Uterus (tissue), 3 donors: ENCODE measurements at regions not wholly inside any gene's neighbourhood (a gene's known extent, or its start where the extent isn't known, plus 50 kb on each side); places are given as distances from the start of the nearest gene placed in this dataset.

Experiments used
- DNase-seq, 2 donors: peaks; one replicate each; pipeline ENCODE4 v3.0.0-alpha.2; 2019 to 2020
- H3K27ac ChIP-seq, 2 donors: fragments of 200-600 bp; sonication (generic); 1 replicate in 1 of 2; 2 replicates in 1 of 2; pipeline ENCODE4 v1.5.1; 2016 to 2018
- H3K27me3 ChIP-seq, 2 donors: fragments of 200-600 bp; sonication (generic); one replicate each; pipeline ENCODE4 v1.5.1; 2018 to 2019; ENCODE audit warnings: control low read depth in 1 of 2
- H3K36me3 ChIP-seq, 2 donors: fragments of 200-600 bp; sonication (generic); one replicate each; pipeline ENCODE4 v1.5.1; 2019; ENCODE audit warnings: control low read depth in 1 of 2
- H3K4me1 ChIP-seq, 2 donors: fragments of 200-600 bp; sonication (generic); one replicate each; pipeline ENCODE4 v1.5.1; 2018 to 2019; ENCODE audit warnings: control low read depth in 1 of 2
- H3K4me3 ChIP-seq, 2 donors: fragments of 200-600 bp; sonication (generic); 1 replicate in 1 of 2; 2 replicates in 1 of 2; pipeline ENCODE4 v1.5.1; 2018 to 2019; ENCODE audit warnings: mild to moderate bottlenecking in 1 of 2
- H3K9me3 ChIP-seq, 2 donors: fragments of 200-600 bp; sonication (generic); one replicate each; pipeline ENCODE4 v1.5.1; 2019; ENCODE audit warnings: control low read depth in 1 of 2
- CTCF ChIP-seq, 4 experiments: fragments of 200-600 bp in 2 of 4; fragments of 450-650 bp in 2 of 4; sonication (generic) in 2 of 4; IDR thresholded peaks; one replicate each; pipeline ENCODE4 v1.5.1; 2016 to 2019; ENCODE audit warnings: antibody characterized with exemption in 4 of 4, mild to moderate bottlenecking in 2 of 4, moderate library complexity in 1 of 4
- POLR2A ChIP-seq, 2 donors: fragments of 450-650 bp; IDR thresholded peaks; one replicate each; pipeline ENCODE4 v1.6.1; 2016; ENCODE audit warnings: antibody characterized with exemption in 2 of 2, mild to moderate bottlenecking in 1 of 2, moderate library complexity in 1 of 2
- intact Hi-C: fragments of 100-400 bp; cut with DNase I; formaldehyde crosslinking; loops from one replicate; pipeline ENCODE4 v1.15.1; 2023; ENCODE audit warnings: low total_unique reads
- donor health status: DM: yes; HTN: yes; CAD: no.

- TF ChIP-seq POLR2A (IDR thresholded peaks at IDR 0.05) (no peak), CTCF (IDR thresholded peaks at IDR 0.05) (no peak)
- H3K4me1 ChIP-seq = no peaks in the 10 kb centered on the region
- no peak overlapping the region for H3K4me3 ChIP-seq
- intact Hi-C loops = no loop called here
- H3K27me3 ChIP-seq = no peaks in the 10 kb centered on the region
- no peaks in the 10 kb centered on the region for H3K9me3 ChIP-seq
- no peak overlapping the region for H3K27ac ChIP-seq
- no peaks in the 10 kb centered on the region for H3K36me3 ChIP-seq
- DNase-seq = no peak
Measured at GRCh38 chr12:114990381-114990780, 306.4 kb upstream of the TBX3 start.

- no peak for DNase-seq
- H3K27me3 ChIP-seq = no peaks in the 10 kb centered on the region
- no peaks in the 10 kb centered on the region for H3K9me3 ChIP-seq
- intact Hi-C loops = no loop called here
- H3K27ac ChIP-seq = no peak overlapping the region
- TF ChIP-seq CTCF (IDR thresholded peaks at IDR 0.05) = no peak
- no peak for TF ChIP-seq POLR2A (IDR thresholded peaks at IDR 0.05)
- H3K4me3 ChIP-seq = no peak overlapping the region
- no peaks in the 10 kb centered on the region for H3K36me3 ChIP-seq
- H3K4me1 ChIP-seq = no peaks in the 10 kb centered on the region
Measured at GRCh38 chr12:114986849-114987248, 302.9 kb upstream of the TBX3 start.

GRCh38 chr12:114986178-114986714 is 302.3 kb upstream of the TBX3 start:
- TF ChIP-seq CTCF (IDR thresholded peaks at IDR 0.05) = no peak
- TF ChIP-seq POLR2A (IDR thresholded peaks at IDR 0.05) = no peak
- DNase-seq = no peak
- Histone ChIP-seq H3K27me3 (no peaks in the 10 kb centered on the region), H3K4me1 (no peaks in the 10 kb centered on the region), H3K36me3 (no peaks in the 10 kb centered on the region), H3K9me3 (no peaks in the 10 kb centered on the region), H3K27ac (no peak overlapping the region), H3K4me3 (no peak overlapping the region)
- intact Hi-C loops = no loop called here

GRCh38 chr12:114984634-114985061 is 300.7 kb upstream of the TBX3 start:
- no peak overlapping the region for H3K4me3 ChIP-seq
- no peaks in the 10 kb centered on the region for H3K9me3 ChIP-seq
- intact Hi-C loops = no loop called here
- H3K27ac ChIP-seq = no peak overlapping the region
- H3K27me3 ChIP-seq = no peaks in the 10 kb centered on the region
- H3K36me3 ChIP-seq = no peaks in the 10 kb centered on the region
- no peaks in the 10 kb centered on the region for H3K4me1 ChIP-seq
- DNase-seq = no peak
- TF ChIP-seq CTCF (IDR thresholded peaks at IDR 0.05) (no peak), POLR2A (IDR thresholded peaks at IDR 0.05) (no peak)

- Histone ChIP-seq H3K9me3 (no peaks in the 10 kb centered on the region), H3K27me3 (no peaks in the 10 kb centered on the region), H3K36me3 (no peaks in the 10 kb centered on the region), H3K4me3 (no peak overlapping the region), H3K4me1 (no peaks in the 10 kb centered on the region), H3K27ac (no peak overlapping the region)
- intact Hi-C loops = no loop called here
- DNase-seq = no peak
- TF ChIP-seq CTCF (IDR thresholded peaks at IDR 0.05) (no peak), POLR2A (IDR thresholded peaks at IDR 0.05) (no peak)
Measured at GRCh38 chr12:114982760-114983159, 298.8 kb upstream of the TBX3 start.
